Hepatocyte (in vitro differentiated cells): ENCODE measurements at regions not wholly inside any gene's neighbourhood (a gene's known extent, or its start where the extent isn't known, plus 50 kb on each side); places are given as distances from the start of the nearest gene placed in this dataset.
"Not testable (repeated sequence)": the region's sequence is repeated elsewhere in the genome, so short reads cannot be mapped to it uniquely, and the experiment has no call there.

Experiments used
- EZH2 ChIP-seq: fragments of 200-600 bp; sonication (generic); IDR thresholded peaks from 2 replicates; pipeline ENCODE4 v1.6.1; 2016; ENCODE audit warnings: antibody characterized with exemption, mild to moderate bottlenecking, borderline replicate concordance
- TF ChIP-seq, protein P1 (sequence below): fragments of 200-600 bp; sonication (generic); IDR thresholded peaks from 2 replicates; pipeline ENCODE4 v1.5.1; 2016; ENCODE audit warnings: antibody characterized with exemption, mild to moderate bottlenecking; ENCODE audit not compliant: poor library complexity

- TF ChIP-seq EZH2 = not testable (repeated sequence)
- TF ChIP-seq, protein P1, sequence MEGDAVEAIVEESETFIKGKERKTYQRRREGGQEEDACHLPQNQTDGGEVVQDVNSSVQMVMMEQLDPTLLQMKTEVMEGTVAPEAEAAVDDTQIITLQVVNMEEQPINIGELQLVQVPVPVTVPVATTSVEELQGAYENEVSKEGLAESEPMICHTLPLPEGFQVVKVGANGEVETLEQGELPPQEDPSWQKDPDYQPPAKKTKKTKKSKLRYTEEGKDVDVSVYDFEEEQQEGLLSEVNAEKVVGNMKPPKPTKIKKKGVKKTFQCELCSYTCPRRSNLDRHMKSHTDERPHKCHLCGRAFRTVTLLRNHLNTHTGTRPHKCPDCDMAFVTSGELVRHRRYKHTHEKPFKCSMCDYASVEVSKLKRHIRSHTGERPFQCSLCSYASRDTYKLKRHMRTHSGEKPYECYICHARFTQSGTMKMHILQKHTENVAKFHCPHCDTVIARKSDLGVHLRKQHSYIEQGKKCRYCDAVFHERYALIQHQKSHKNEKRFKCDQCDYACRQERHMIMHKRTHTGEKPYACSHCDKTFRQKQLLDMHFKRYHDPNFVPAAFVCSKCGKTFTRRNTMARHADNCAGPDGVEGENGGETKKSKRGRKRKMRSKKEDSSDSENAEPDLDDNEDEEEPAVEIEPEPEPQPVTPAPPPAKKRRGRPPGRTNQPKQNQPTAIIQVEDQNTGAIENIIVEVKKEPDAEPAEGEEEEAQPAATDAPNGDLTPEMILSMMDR = not testable (repeated sequence)
Measured at GRCh38 chr2:33906129-33906528, 307.0 kb upstream of the FAM98A start.
